Testis (tissue), 2 donors: ENCODE measurements at regions not wholly inside any gene's neighbourhood (a gene's known extent, or its start where the extent isn't known, plus 50 kb on each side); places are given as distances from the start of the nearest gene placed in this dataset.

ENCODE experiments used
- CTCF ChIP-seq, 3 experiments: fragments of 450-650 bp in 2 of 3; fragments of 200-600 bp in 1 of 3; sonication (generic) in 1 of 3; IDR thresholded peaks; one replicate each; pipeline ENCODE4 v1.5.1; 2016 to 2019; ENCODE audit warnings: antibody characterized with exemption in 3 of 3, mild to moderate bottlenecking in 2 of 3, moderate library complexity in 1 of 3
- POLR2A ChIP-seq: fragments of 450-650 bp; IDR thresholded peaks from one replicate; pipeline ENCODE4 v1.6.1; 2017; ENCODE audit warnings: antibody characterized with exemption, mild to moderate bottlenecking, moderate library complexity

GRCh38 chr14:56888274-56888673 lies 78.0 kb upstream of the OTX2 start:
- TF ChIP-seq CTCF (IDR thresholded peaks at IDR 0.05) (no peak), POLR2A (no peak)
